Natural killer cell (primary cell): ENCODE measurements at regions not wholly inside any gene's neighbourhood (a gene's known extent, or its start where the extent isn't known, plus 50 kb on each side); places are given as distances from the start of the nearest gene placed in this dataset.

ENCODE experiments used
- ATAC-seq, 3 donors: fragments of 150-1000 bp in 2 of 3; fragments of 200-7000 bp in 1 of 3; cut with Tn5 transposase; 1 replicate in 1 of 3; 2 replicates in 2 of 3; pipeline ENCODE4 v1.10.0; 2021; ENCODE audit warnings: mild to moderate bottlenecking in 2 of 3, moderate library complexity in 2 of 3
- DNase-seq, 2 donors: peaks; one replicate each; pipeline versions ENCODE4 v3.0.0 to v3.0.0-alpha.2; 2013 to 2021; ENCODE audit warnings: mixed read lengths in 1 of 2
- H3K27ac ChIP-seq: one replicate; pipeline ENCODE4 v1.5.1; 2013; ENCODE audit warnings: mild to moderate bottlenecking, low read length
- H3K27me3 ChIP-seq: one replicate; pipeline ENCODE4 v1.6.1; 2013; ENCODE audit warnings: low read length; ENCODE audit not compliant: control insufficient read depth, insufficient read depth
- H3K36me3 ChIP-seq: one replicate; pipeline ENCODE4 v1.6.1; 2013; ENCODE audit warnings: low read length; ENCODE audit not compliant: control insufficient read depth, insufficient read depth
- H3K4me1 ChIP-seq: one replicate; pipeline ENCODE4 v1.6.1; 2013; ENCODE audit warnings: low read length; ENCODE audit not compliant: control insufficient read depth, insufficient read depth
- H3K4me3 ChIP-seq: one replicate; pipeline ENCODE4 v1.5.1; 2013; ENCODE audit warnings: low read length
- H3K9me3 ChIP-seq: one replicate; pipeline ENCODE4 v1.6.1; 2013; ENCODE audit warnings: low read length; ENCODE audit not compliant: control insufficient read depth, insufficient read depth
- H3K27ac Mint-ChIP-seq, 2 donors: one replicate each; pipeline ENCODE4 v1.8.0; 2022; ENCODE audit warnings: mild to moderate bottlenecking in 2 of 2, mixed read lengths in 2 of 2, moderate library complexity in 1 of 2
- H3K27me3 Mint-ChIP-seq, 2 donors: one replicate each; pipeline ENCODE4 v1.8.0; 2022; ENCODE audit warnings: low read depth in 2 of 2, mixed read lengths in 2 of 2
- H3K36me3 Mint-ChIP-seq: one replicate; pipeline ENCODE4 v1.8.0; 2022; ENCODE audit warnings: mixed read lengths
- H3K4me1 Mint-ChIP-seq, 2 donors: one replicate each; pipeline ENCODE4 v1.8.0; 2022; ENCODE audit warnings: mixed read lengths in 2 of 2
- H3K4me3 Mint-ChIP-seq: one replicate; pipeline ENCODE4 v1.8.0; 2022; ENCODE audit warnings: mild to moderate bottlenecking, moderate library complexity, mixed read lengths
- H3K9me3 Mint-ChIP-seq, 2 donors: one replicate each; pipeline ENCODE4 v1.8.0; 2022; ENCODE audit warnings: mixed read lengths in 2 of 2
- WGBS: methylation state at CpG from one replicate; pipeline ENCODE4 v1.1.7; 2013; ENCODE audit warnings: missing lambda C conversion rate; ENCODE audit not compliant: insufficient coverage; 5-methylcytosine and 5-hydroxymethylcytosine counted together
- intact Hi-C: fragments of 100-400 bp; cut with micrococcal nuclease; formaldehyde crosslinking; loops from one replicate; pipeline ENCODE4 v1.14.2; 2022
- TF ChIP-seq, protein P1 (sequence below): fragments of 200-600 bp; IDR thresholded peaks from one replicate; pipeline ENCODE4 v1.8.0; 2022; ENCODE audit warnings: antibody characterized with exemption

GRCh38 chr2:236781933-236782816 is 212.6 kb downstream of the ACKR3 start:
- TF ChIP-seq, protein P1, sequence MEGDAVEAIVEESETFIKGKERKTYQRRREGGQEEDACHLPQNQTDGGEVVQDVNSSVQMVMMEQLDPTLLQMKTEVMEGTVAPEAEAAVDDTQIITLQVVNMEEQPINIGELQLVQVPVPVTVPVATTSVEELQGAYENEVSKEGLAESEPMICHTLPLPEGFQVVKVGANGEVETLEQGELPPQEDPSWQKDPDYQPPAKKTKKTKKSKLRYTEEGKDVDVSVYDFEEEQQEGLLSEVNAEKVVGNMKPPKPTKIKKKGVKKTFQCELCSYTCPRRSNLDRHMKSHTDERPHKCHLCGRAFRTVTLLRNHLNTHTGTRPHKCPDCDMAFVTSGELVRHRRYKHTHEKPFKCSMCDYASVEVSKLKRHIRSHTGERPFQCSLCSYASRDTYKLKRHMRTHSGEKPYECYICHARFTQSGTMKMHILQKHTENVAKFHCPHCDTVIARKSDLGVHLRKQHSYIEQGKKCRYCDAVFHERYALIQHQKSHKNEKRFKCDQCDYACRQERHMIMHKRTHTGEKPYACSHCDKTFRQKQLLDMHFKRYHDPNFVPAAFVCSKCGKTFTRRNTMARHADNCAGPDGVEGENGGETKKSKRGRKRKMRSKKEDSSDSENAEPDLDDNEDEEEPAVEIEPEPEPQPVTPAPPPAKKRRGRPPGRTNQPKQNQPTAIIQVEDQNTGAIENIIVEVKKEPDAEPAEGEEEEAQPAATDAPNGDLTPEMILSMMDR = no peak
- ATAC-seq = no peak
- no peaks in the 10 kb centered on the region for H3K4me1 ChIP-seq
- no peaks in the 10 kb centered on the region for H3K36me3 ChIP-seq
- DNase-seq = no peak
- no peak overlapping the region for H3K4me3 ChIP-seq
- Mint-ChIP-seq H3K27ac (no peak overlapping the region), H3K36me3 (no peaks in the 10 kb centered on the region), H3K9me3 (no peaks in the 10 kb centered on the region), H3K4me1 (no peaks in the 10 kb centered on the region), H3K4me3 (no peak overlapping the region), H3K27me3 (peaks cover 19 to 44% of the 10 kb centered on the region in 2 donors)
- 84% methylated on average over 15 of the region's 17 CpGs for WGBS
- intact Hi-C loops = no loop called here
- H3K27me3 ChIP-seq = peaks cover 2% of the 10 kb centered on the region
- no peak overlapping the region for H3K27ac ChIP-seq
- no peaks in the 10 kb centered on the region for H3K9me3 ChIP-seq

GRCh38 chr2:236782938-236783337 is 213.3 kb downstream of the ACKR3 start:
- no peaks in the 10 kb centered on the region for H3K4me1 ChIP-seq
- Mint-ChIP-seq H3K4me1 (no peaks in the 10 kb centered on the region), H3K9me3 (no peaks in the 10 kb centered on the region), H3K27ac (no peak overlapping the region), H3K4me3 (no peak overlapping the region), H3K27me3 (peaks cover 19 to 51% of the 10 kb centered on the region in 2 donors), H3K36me3 (no peaks in the 10 kb centered on the region)
- no peaks in the 10 kb centered on the region for H3K36me3 ChIP-seq
- no peak for DNase-seq
- no peak overlapping the region for H3K27ac ChIP-seq
- intact Hi-C loops = no loop called here
- WGBS = 76% methylated on average over 5 of the region's 5 CpGs
- no peak overlapping the region for H3K4me3 ChIP-seq
- H3K27me3 ChIP-seq = peaks cover 2% of the 10 kb centered on the region
- no peak for ATAC-seq
- TF ChIP-seq, protein P1 = no peak
- H3K9me3 ChIP-seq = no peaks in the 10 kb centered on the region

DNA sequence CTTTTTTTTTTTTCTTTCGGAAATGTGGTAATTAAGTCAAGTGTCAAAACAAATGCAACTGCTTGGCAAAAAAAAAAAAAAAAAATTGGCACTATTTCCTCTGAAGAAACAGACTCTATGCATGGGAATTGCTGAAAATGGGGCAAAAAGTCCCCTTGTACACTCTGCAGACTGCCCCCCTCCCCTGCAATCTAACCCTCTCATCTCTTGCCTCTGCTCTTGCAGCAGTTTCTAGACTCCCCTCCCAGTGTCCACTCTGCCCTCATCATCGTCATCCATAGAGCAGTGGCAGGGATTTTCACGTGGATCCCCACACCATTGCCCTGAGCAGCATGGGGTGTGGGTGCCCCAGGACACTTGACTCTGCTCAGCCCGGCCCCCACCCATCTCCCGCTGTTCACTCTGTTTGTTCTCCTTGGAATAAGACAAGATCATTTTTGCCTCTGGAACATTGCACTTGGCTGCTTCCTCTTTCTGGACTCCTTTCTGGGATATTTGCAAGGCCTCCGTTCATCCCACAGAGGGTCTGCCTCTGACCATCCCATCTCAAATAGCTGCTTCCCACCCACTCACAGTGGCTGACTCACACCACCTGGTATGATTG is 213.9 kb downstream of the ACKR3 start:
- no peaks in the 10 kb centered on the region for H3K4me1 Mint-ChIP-seq
- Histone ChIP-seq H3K36me3 (no peaks in the 10 kb centered on the region), H3K4me1 (no peaks in the 10 kb centered on the region), H3K27ac (no peak overlapping the region), H3K4me3 (no peak overlapping the region), H3K27me3 (peaks cover 2% of the 10 kb centered on the region), H3K9me3 (no peaks in the 10 kb centered on the region)
- no peak for ATAC-seq
- H3K36me3 Mint-ChIP-seq = no peaks in the 10 kb centered on the region
- whole genome bisulfite sequencing = 87% methylated on average over 5 of the region's 6 CpGs
- intact Hi-C loops = no loop called here
- no peak for DNase-seq
- no peak overlapping the region for H3K4me3 Mint-ChIP-seq
- peaks cover 18 to 54% of the 10 kb centered on the region in 2 donors for H3K27me3 Mint-ChIP-seq
- TF ChIP-seq, protein P1 = no peak
- H3K27ac Mint-ChIP-seq = no peak overlapping the region
- no peaks in the 10 kb centered on the region for H3K9me3 Mint-ChIP-seq
